Cardiac fibroblast (primary cell): ENCODE measurements at regions not wholly inside any gene's neighbourhood (a gene's known extent, or its start where the extent isn't known, plus 50 kb on each side); places are given as distances from the start of the nearest gene placed in this dataset.

Source experiments
- DNase-seq, 2 donors: peaks; one replicate each; pipeline versions ENCODE4 v3.0.0 to v3.0.0-alpha.2; 2010; ENCODE audit warnings: low read depth in 2 of 2
- H3K4me3 ChIP-seq, 2 donors: replicated peaks in 1 of 2; 1 replicate in 1 of 2; 2 replicates in 1 of 2; pipeline ENCODE4 v1.5.1; 2011; ENCODE audit warnings: low read depth in 2 of 2, low read length in 2 of 2, mild to moderate bottlenecking in 2 of 2, moderate library complexity in 1 of 2
- CTCF ChIP-seq: IDR thresholded peaks from one replicate; pipeline ENCODE4 v1.5.1; 2011; ENCODE audit warnings: low read depth, mild to moderate bottlenecking, low read length, inconsistent platforms

GRCh38 chr4:182019148-182019652 is 224.0 kb upstream of the TENM3 start:
- TF ChIP-seq CTCF, result no peak
- no peak overlapping the region for H3K4me3 ChIP-seq
- no peak for DNase-seq

- no peak overlapping the region for H3K4me3 ChIP-seq
- TF ChIP-seq CTCF, result no peak
- no peak for DNase-seq
These were observed 220.3 kb upstream of the TENM3 start for GRCh38 chr4:182022909-182023308.

GRCh38 chr4:182023469-182023868 is 219.7 kb upstream of the TENM3 start:
- no peak for DNase-seq
- no peak for TF ChIP-seq CTCF
- H3K4me3 ChIP-seq, result no peak overlapping the region

GRCh38 chr4:182042945-182043344 is 200.3 kb upstream of the TENM3 start:
- H3K4me3 ChIP-seq, result no peak overlapping the region

GRCh38 chr4:182048871-182049270 is 194.3 kb upstream of the TENM3 start:
- TF ChIP-seq CTCF, result no peak
- no peak for DNase-seq
- no peak overlapping the region for H3K4me3 ChIP-seq

More at GRCh38 chr4:182042945-182043344, 200.3 kb upstream of the TENM3 start:
- no peak for TF ChIP-seq CTCF
- no peak for DNase-seq

GRCh38 chr4:182056866-182057265 is 186.3 kb upstream of the TENM3 start:
- DNase-seq, result no peak
- H3K4me3 ChIP-seq, result no peak overlapping the region
- no peak for TF ChIP-seq CTCF

- DNase-seq, result peak in 1 of 2 donors; percentile 2
- TF ChIP-seq CTCF, result no peak
- no peak overlapping the region for H3K4me3 ChIP-seq
These were observed 180.7 kb upstream of the TENM3 start for GRCh38 chr4:182062458-182062857.
